ENCODE measurements at regions not wholly inside any gene's neighbourhood (a gene's known extent, or its start where the extent isn't known, plus 50 kb on each side); places are given as distances from the start of the nearest gene placed in this dataset.

GRCh38 chr1:208562151-208562960 lies 318.2 kb upstream of the PLXNA2 start:
- Histone ChIP-seq H3K9me2 (replicated peaks; ENCODE audit: low read depth, low read length) (no peaks in the 10 kb centered on the region), H3K79me2 (ENCODE audit: insufficient read depth, low read length) (no peaks in the 10 kb centered on the region), H2AFZ (ENCODE audit: low read length) (no peak overlapping the region), H3K4me1 (ENCODE audit: insufficient read depth, low read length, poor library complexity, severe bottlenecking) (no peaks in the 10 kb centered on the region), H3K9me3 (ENCODE audit: insufficient read depth, low read depth, low read length) (no peaks in the 10 kb centered on the region; the same call in 1 of the 2 replicates), H3K4me3 (ENCODE audit: low read length, poor library complexity, severe bottlenecking) (no peak overlapping the region), H3K9ac (ENCODE audit: low read depth, low read length, poor library complexity, severe bottlenecking) (no peak overlapping the region), H4K20me1 (ENCODE audit: insufficient read depth, low read length, poor library complexity, severe bottlenecking) (no peaks in the 10 kb centered on the region), H3K4me2 (ENCODE audit: low read depth, low read length, poor library complexity, severe bottlenecking) (no peak overlapping the region), H3F3A (ENCODE audit: low read depth) (no peaks in the 10 kb centered on the region), H3K36me3 (ENCODE audit: insufficient read depth, low read length) (no peaks in the 10 kb centered on the region), H3K27me3 (ENCODE audit: insufficient read depth, low read length, poor library complexity, severe bottlenecking) (no peaks in the 10 kb centered on the region)
- TF ChIP-seq CTCF (conservative IDR thresholded peaks at IDR 0.05; ENCODE audit: low read length) (no peak), EZH2phosphoT487 (IDR thresholded peaks at IDR 0.05; ENCODE audit: borderline replicate concordance) (no peak)

- TF ChIP-seq EZH2phosphoT487 (IDR thresholded peaks at IDR 0.05; ENCODE audit: borderline replicate concordance) = no peak
- no peak for TF ChIP-seq CTCF (conservative IDR thresholded peaks at IDR 0.05; ENCODE audit: low read length)
- no peak overlapping the region for H3K9ac ChIP-seq (ENCODE audit: low read depth, low read length, poor library complexity, severe bottlenecking)
- H4K20me1 ChIP-seq (ENCODE audit: insufficient read depth, low read length, poor library complexity, severe bottlenecking) = no peaks in the 10 kb centered on the region
- no peaks in the 10 kb centered on the region for H3F3A ChIP-seq (ENCODE audit: low read depth)
- no peaks in the 10 kb centered on the region for H3K4me1 ChIP-seq (ENCODE audit: insufficient read depth, low read length, poor library complexity, severe bottlenecking)
- no peak overlapping the region for H3K4me3 ChIP-seq (ENCODE audit: low read length, poor library complexity, severe bottlenecking)
- H3K9me3 ChIP-seq (ENCODE audit: insufficient read depth, low read depth, low read length) = no peaks in the 10 kb centered on the region; the same call in 1 of the 2 replicates
- no peak overlapping the region for H3K4me2 ChIP-seq (ENCODE audit: low read depth, low read length, poor library complexity, severe bottlenecking)
- H2AFZ ChIP-seq (ENCODE audit: low read length) = no peak overlapping the region
- H3K36me3 ChIP-seq (ENCODE audit: insufficient read depth, low read length) = no peaks in the 10 kb centered on the region
- no peaks in the 10 kb centered on the region for H3K79me2 ChIP-seq (ENCODE audit: insufficient read depth, low read length)
- H3K27me3 ChIP-seq (ENCODE audit: insufficient read depth, low read length, poor library complexity, severe bottlenecking) = no peaks in the 10 kb centered on the region
- H3K9me2 ChIP-seq (replicated peaks; ENCODE audit: low read depth, low read length) = no peaks in the 10 kb centered on the region
Measured at GRCh38 chr1:208564466-208564865, 320.3 kb upstream of the PLXNA2 start.

- no peaks in the 10 kb centered on the region for H3K4me1 ChIP-seq (ENCODE audit: insufficient read depth, low read length, poor library complexity, severe bottlenecking)
- H4K20me1 ChIP-seq (ENCODE audit: insufficient read depth, low read length, poor library complexity, severe bottlenecking) = no peaks in the 10 kb centered on the region
- TF ChIP-seq CTCF (conservative IDR thresholded peaks at IDR 0.05; ENCODE audit: low read length) = no peak
- no peak for TF ChIP-seq EZH2phosphoT487 (IDR thresholded peaks at IDR 0.05; ENCODE audit: borderline replicate concordance)
- H3K27me3 ChIP-seq (ENCODE audit: insufficient read depth, low read length, poor library complexity, severe bottlenecking) = no peaks in the 10 kb centered on the region
- no peak overlapping the region for H2AFZ ChIP-seq (ENCODE audit: low read length)
- H3K36me3 ChIP-seq (ENCODE audit: insufficient read depth, low read length) = no peaks in the 10 kb centered on the region
- H3K4me3 ChIP-seq (ENCODE audit: low read length, poor library complexity, severe bottlenecking) = no peak overlapping the region
- no peaks in the 10 kb centered on the region; the same call in 1 of the 2 replicates for H3K9me3 ChIP-seq (ENCODE audit: insufficient read depth, low read depth, low read length)
- no peaks in the 10 kb centered on the region for H3K9me2 ChIP-seq (replicated peaks; ENCODE audit: low read depth, low read length)
- no peak overlapping the region for H3K9ac ChIP-seq (ENCODE audit: low read depth, low read length, poor library complexity, severe bottlenecking)
- no peaks in the 10 kb centered on the region for H3F3A ChIP-seq (ENCODE audit: low read depth)
- H3K4me2 ChIP-seq (ENCODE audit: low read depth, low read length, poor library complexity, severe bottlenecking) = no peak overlapping the region
- H3K79me2 ChIP-seq (ENCODE audit: insufficient read depth, low read length) = no peaks in the 10 kb centered on the region
Measured at GRCh38 chr1:208565756-208566440, 321.7 kb upstream of the PLXNA2 start.

All from Loucy (cell line).